ENCODE measurements at regions not wholly inside any gene's neighbourhood (a gene's known extent, or its start where the extent isn't known, plus 50 kb on each side); places are given as distances from the start of the nearest gene placed in this dataset.

DNA sequence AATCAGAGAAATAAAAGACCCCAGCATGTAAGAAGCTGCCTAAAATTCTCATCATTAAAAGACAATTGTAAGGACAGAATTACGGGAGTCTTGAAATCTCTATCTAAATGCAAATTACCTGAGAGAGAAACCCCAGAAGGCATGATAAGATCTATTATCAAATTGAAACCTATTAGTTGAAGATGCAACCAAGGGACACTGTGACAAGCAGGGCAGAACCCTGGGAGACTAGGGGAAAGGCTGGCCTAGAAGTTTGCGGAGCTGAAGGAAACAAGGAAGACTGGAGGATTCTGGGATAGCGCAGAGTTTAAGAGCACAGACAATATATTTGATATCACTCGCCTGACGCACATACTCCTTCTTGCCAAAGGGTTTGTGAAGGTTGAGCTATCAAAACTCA lies 319.5 kb upstream of the CHAC2 start:
- in situ Hi-C loops (cut with MboI; ENCODE audit: low sequenced_read_pairs, unreplicated experiment), result no loop called here
- no peak for DNase-seq (ENCODE audit: low spot score)
- TF ChIP-seq, protein P1, sequence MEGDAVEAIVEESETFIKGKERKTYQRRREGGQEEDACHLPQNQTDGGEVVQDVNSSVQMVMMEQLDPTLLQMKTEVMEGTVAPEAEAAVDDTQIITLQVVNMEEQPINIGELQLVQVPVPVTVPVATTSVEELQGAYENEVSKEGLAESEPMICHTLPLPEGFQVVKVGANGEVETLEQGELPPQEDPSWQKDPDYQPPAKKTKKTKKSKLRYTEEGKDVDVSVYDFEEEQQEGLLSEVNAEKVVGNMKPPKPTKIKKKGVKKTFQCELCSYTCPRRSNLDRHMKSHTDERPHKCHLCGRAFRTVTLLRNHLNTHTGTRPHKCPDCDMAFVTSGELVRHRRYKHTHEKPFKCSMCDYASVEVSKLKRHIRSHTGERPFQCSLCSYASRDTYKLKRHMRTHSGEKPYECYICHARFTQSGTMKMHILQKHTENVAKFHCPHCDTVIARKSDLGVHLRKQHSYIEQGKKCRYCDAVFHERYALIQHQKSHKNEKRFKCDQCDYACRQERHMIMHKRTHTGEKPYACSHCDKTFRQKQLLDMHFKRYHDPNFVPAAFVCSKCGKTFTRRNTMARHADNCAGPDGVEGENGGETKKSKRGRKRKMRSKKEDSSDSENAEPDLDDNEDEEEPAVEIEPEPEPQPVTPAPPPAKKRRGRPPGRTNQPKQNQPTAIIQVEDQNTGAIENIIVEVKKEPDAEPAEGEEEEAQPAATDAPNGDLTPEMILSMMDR (IDR thresholded peaks at IDR 0.05; ENCODE audit: borderline replicate concordance, control extremely low read depth, extremely low read depth, insufficient read depth, missing control alignments), result no peak

DNA sequence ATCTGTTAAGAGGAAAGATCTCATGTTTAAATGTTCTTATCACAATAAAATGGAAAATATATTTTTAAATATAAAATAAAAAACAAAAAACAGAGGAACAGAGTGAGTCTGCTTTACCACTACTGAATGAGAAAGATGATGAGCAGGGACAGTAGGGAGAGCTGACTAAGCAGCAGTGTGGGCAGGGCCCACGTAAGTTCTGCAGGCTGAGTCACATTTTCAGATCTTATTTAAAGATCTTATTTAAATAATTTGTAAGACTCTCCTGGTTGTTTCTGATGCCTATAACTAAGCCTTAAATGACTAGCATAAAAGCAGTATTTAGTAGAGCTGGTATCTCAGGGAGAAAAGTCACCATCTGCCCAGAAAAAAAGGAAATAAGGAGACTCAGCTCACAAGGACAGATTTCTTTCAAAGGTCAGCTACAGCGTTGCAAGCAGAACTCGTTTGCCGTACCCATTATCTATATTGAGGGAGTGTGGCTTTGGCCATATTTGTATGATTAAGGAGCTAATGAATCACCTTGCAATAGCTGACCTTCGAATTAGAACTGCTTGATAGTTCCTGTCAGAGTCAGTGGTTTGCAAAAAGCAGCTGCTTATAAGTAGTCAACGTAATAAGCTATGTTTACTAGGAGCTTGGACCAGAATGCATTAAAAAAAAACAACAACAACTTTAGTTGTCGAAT lies 322.1 kb upstream of the CHAC2 start:
- TF ChIP-seq, protein P1 (IDR thresholded peaks at IDR 0.05; ENCODE audit: borderline replicate concordance, control extremely low read depth, extremely low read depth, insufficient read depth, missing control alignments), result no peak
- in situ Hi-C loops (cut with MboI; ENCODE audit: low sequenced_read_pairs, unreplicated experiment), result no loop called here

DNA sequence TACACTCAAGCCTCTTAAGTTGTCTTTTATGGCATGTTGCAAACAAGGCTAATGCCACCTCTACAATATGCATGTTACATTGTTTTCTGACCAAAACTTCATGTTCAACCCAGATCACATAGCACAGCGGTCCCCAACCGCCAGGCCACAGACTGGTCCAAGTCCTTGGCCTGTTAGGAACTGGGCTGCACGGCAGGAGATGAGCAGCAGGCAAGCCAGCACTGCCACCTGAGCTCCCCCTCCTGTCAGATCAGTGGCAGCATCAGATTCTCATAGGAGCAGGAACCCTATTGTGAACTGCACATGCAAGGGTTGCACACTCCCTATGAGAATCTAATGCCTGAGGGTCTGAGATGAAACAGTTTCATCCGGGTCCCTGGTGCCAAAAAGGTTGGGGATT lies 324.8 kb upstream of the CHAC2 start:
- TF ChIP-seq, protein P1 (IDR thresholded peaks at IDR 0.05; ENCODE audit: borderline replicate concordance, control extremely low read depth, extremely low read depth, insufficient read depth, missing control alignments), result no peak
- no peak for DNase-seq (ENCODE audit: low spot score)
- in situ Hi-C loops (cut with MboI; ENCODE audit: low sequenced_read_pairs, unreplicated experiment), result no loop called here

More for the DNA sequence above, 322.1 kb upstream of the CHAC2 start:
- no peak for DNase-seq (ENCODE audit: low spot score)

DNA sequence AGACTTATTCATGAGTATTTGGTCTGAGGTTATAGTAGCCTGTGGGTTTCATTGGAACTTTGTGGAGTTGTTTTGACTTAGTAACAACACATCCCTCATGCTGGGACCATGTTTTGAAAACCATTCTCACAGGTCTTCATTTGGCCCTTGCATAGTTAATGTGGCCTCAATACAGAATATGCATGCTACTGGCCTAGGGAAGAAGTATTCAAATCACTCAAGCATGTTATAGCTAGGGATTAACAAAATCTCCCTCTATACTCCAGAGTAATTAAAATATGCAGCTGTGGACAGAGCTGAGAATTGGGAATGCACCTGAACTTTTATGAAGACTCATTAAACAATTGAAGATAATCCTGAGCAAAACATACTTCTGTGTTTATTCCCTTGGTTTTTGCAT lies 325.5 kb upstream of the CHAC2 start:
- DNase-seq (ENCODE audit: low spot score), result no peak
- TF ChIP-seq, protein P1 (IDR thresholded peaks at IDR 0.05; ENCODE audit: borderline replicate concordance, control extremely low read depth, extremely low read depth, insufficient read depth, missing control alignments), result no peak
- in situ Hi-C loops (cut with MboI; ENCODE audit: low sequenced_read_pairs, unreplicated experiment), result no loop called here

DNA sequence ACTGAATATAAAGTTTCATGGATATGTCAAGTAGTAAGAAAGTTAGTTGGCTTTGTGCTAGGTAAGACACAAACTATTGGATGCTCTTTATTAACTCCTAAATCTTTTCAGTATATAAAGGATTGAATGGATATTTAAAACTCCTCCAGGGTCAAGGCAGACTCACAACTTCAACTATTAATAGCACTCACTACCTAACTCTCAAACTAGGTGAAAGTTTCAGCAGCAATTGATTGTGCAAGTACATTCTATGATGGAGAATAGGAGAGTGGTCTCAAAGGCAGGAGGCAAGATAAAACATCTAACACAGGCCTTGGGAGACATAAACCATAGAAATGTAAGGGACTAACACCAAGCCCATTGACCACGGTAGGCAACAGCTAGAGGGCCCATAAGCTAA lies 328.9 kb upstream of the CHAC2 start:
- in situ Hi-C loops (cut with MboI; ENCODE audit: low sequenced_read_pairs, unreplicated experiment), result no loop called here
- TF ChIP-seq, protein P1 (IDR thresholded peaks at IDR 0.05; ENCODE audit: borderline replicate concordance, control extremely low read depth, extremely low read depth, insufficient read depth, missing control alignments), result no peak
- DNase-seq (ENCODE audit: low spot score), result no peak

DNA sequence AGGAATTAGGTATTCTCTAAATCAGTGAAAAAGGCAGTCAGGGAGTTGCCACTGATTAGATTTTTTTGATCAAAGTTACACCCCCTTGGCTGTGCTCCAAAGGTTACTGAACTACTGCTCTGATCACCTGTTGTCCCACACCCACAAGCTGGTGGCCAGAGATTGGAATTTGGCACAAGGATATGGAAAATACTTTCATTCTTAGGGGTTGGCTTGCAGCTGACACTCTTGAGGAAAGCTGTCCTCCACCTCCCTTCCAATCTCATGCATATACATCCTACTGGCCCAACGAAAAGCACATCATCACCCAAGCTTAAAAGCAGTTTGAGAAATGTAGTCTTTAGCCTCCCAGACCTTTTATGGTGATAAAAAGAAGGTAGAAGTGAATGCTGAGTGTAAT lies 329.5 kb upstream of the CHAC2 start:
- in situ Hi-C loops (cut with MboI; ENCODE audit: low sequenced_read_pairs, unreplicated experiment), result no loop called here
- no peak for DNase-seq (ENCODE audit: low spot score)

More for the DNA sequence above, 329.5 kb upstream of the CHAC2 start:
- TF ChIP-seq, protein P1 (IDR thresholded peaks at IDR 0.05; ENCODE audit: borderline replicate concordance, control extremely low read depth, extremely low read depth, insufficient read depth, missing control alignments), result no peak
